MV-4-11 (cell line): ENCODE measurements at regions not wholly inside any gene's neighbourhood (a gene's known extent, or its start where the extent isn't known, plus 50 kb on each side); places are given as distances from the start of the nearest gene placed in this dataset.

ENCODE experiments used
- DNase-seq: peaks from one replicate; lab custom pipeline; 2025; lab: John Stamatoyannopoulos, UW

GRCh38 chr1:10897321-10897980 lies 101.0 kb upstream of the CASZ1 start:
- no peak for DNase-seq

- peak; percentile 87 for DNase-seq
Measured at GRCh38 chr1:10897981-10898728, 101.7 kb upstream of the CASZ1 start.

- DNase-seq: no peak
Measured at GRCh38 chr1:10898921-10899320, 102.5 kb upstream of the CASZ1 start.

GRCh38 chr1:10899490-10900250 lies 103.2 kb upstream of the CASZ1 start:
- no peak for DNase-seq

GRCh38 chr1:10900251-10900651 lies 103.8 kb upstream of the CASZ1 start:
- no peak for DNase-seq

- peak; percentile 49 for DNase-seq
Measured at GRCh38 chr1:10900691-10901090, 104.2 kb upstream of the CASZ1 start.

GRCh38 chr1:10901091-10901890 lies 104.8 kb upstream of the CASZ1 start:
- DNase-seq: no peak

- no peak for DNase-seq
Measured at GRCh38 chr1:10901891-10902805, 105.7 kb upstream of the CASZ1 start.

GRCh38 chr1:10903421-10903820 lies 107.0 kb upstream of the CASZ1 start:
- no peak for DNase-seq

GRCh38 chr1:10903821-10904220 lies 107.4 kb upstream of the CASZ1 start:
- peak; percentile 30 for DNase-seq

- DNase-seq: peak; percentile 80
Measured at GRCh38 chr1:10904396-10905358, 107.8 kb upstream of the TARDBP start.

- DNase-seq: peak; percentile 29
Measured at GRCh38 chr1:10905841-10906655, 106.4 kb upstream of the TARDBP start.

- DNase-seq: no peak
Measured at GRCh38 chr1:10906866-10907519, 105.5 kb upstream of the TARDBP start.

- DNase-seq: no peak
Measured at GRCh38 chr1:10908266-10908665, 104.2 kb upstream of the TARDBP start.

GRCh38 chr1:10909697-10910680 lies 102.5 kb upstream of the TARDBP start:
- DNase-seq: peak; percentile 35

- peak; percentile 70 for DNase-seq
Measured at GRCh38 chr1:10910681-10911489, 101.6 kb upstream of the TARDBP start.
